Liver (tissue), 8 donors: ENCODE measurements at regions not wholly inside any gene's neighbourhood (a gene's known extent, or its start where the extent isn't known, plus 50 kb on each side); places are given as distances from the start of the nearest gene placed in this dataset.

Source experiments
- DNase-seq: peaks from one replicate; pipeline ENCODE4 v3.0.0-alpha.2; 2017; ENCODE audit warnings: low spot score
- H3K27ac ChIP-seq, 2 donors: one replicate each; pipeline ENCODE4 v1.7.0; 2013; ENCODE audit warnings: inconsistent platforms in 2 of 2, low read length in 2 of 2, control low read depth in 1 of 2, low read depth in 1 of 2, mild to moderate bottlenecking in 1 of 2
- H3K27me3 ChIP-seq, 4 donors: one replicate each; pipeline versions ENCODE4 v1.6.1 to v1.7.0; 2013; ENCODE audit warnings: low read length in 3 of 4, inconsistent platforms in 1 of 4, mild to moderate bottlenecking in 1 of 4, moderate library complexity in 1 of 4; ENCODE audit not compliant: control insufficient read depth in 4 of 4, insufficient read depth in 4 of 4
- H3K36me3 ChIP-seq, 4 donors: one replicate each; pipeline versions ENCODE4 v1.6.1 to v1.7.0; 2013; ENCODE audit warnings: low read length in 3 of 4, mild to moderate bottlenecking in 3 of 4, low read depth in 1 of 4, moderate library complexity in 1 of 4; ENCODE audit not compliant: control insufficient read depth in 4 of 4, insufficient read depth in 3 of 4
- H3K4me1 ChIP-seq, 4 donors: one replicate each; pipeline versions ENCODE4 v1.6.1 to v1.7.0; 2013; ENCODE audit warnings: low read length in 3 of 4, mild to moderate bottlenecking in 3 of 4, moderate library complexity in 1 of 4; ENCODE audit not compliant: control insufficient read depth in 4 of 4, insufficient read depth in 4 of 4
- H3K4me3 ChIP-seq, 3 donors: one replicate each; pipeline versions ENCODE4 v1.6.1 to v1.7.0; 2013; ENCODE audit warnings: low read length in 3 of 3, control low read depth in 1 of 3, low read depth in 1 of 3, mild to moderate bottlenecking in 1 of 3
- H3K9ac ChIP-seq, 2 donors: one replicate each; pipeline ENCODE4 v1.7.0; 2013; ENCODE audit warnings: low read length in 2 of 2, mild to moderate bottlenecking in 2 of 2, moderate library complexity in 2 of 2, control low read depth in 1 of 2, low read depth in 1 of 2
- H3K9me3 ChIP-seq, 4 donors: one replicate each; pipeline versions ENCODE4 v1.6.1 to v1.7.0; 2013; ENCODE audit warnings: low read length in 3 of 4; ENCODE audit not compliant: control insufficient read depth in 4 of 4
- ATF3 ChIP-seq: IDR thresholded peaks from 2 replicates; pipeline ENCODE4 v1.6.1; 2016; ENCODE audit warnings: antibody characterized with exemption
- CTCF ChIP-seq: fragments of 150-350 bp; IDR thresholded peaks from 2 replicates; pipeline ENCODE4 v1.5.1; 2017; ENCODE audit warnings: improper control_type of control experiment, low read depth, low read length; ENCODE audit not compliant: missing input control
- EGR1 ChIP-seq, 2 donors: IDR thresholded peaks; 2 replicates each; pipeline ENCODE4 v1.6.1; 2016 to 2018; ENCODE audit warnings: antibody characterized with exemption in 2 of 2, low read depth in 2 of 2
- FOXA1 ChIP-seq: IDR thresholded peaks from 2 replicates; pipeline ENCODE4 v1.6.1; 2016; ENCODE audit warnings: antibody characterized with exemption
- GABPA ChIP-seq, 2 donors: IDR thresholded peaks in 1 of 2; conservative IDR thresholded peaks in 1 of 2; 2 replicates each; pipeline ENCODE4 v1.6.1; 2016; ENCODE audit warnings: antibody characterized with exemption in 2 of 2, mild to moderate bottlenecking in 1 of 2, moderate library complexity in 1 of 2
- HNF4A ChIP-seq, 2 donors: conservative IDR thresholded peaks; 2 replicates each; pipeline ENCODE4 v1.6.1; 2016; ENCODE audit warnings: antibody characterized with exemption in 2 of 2, mild to moderate bottlenecking in 2 of 2
- HNF4G ChIP-seq: IDR thresholded peaks from 2 replicates; pipeline ENCODE4 v1.6.1; 2016; ENCODE audit warnings: antibody characterized with exemption
- JUND ChIP-seq, 2 donors: IDR thresholded peaks; 2 replicates each; pipeline ENCODE4 v1.6.1; 2016; ENCODE audit warnings: antibody characterized with exemption in 2 of 2
- MAX ChIP-seq: IDR thresholded peaks from 2 replicates; pipeline ENCODE4 v1.6.1; 2016; ENCODE audit warnings: antibody characterized with exemption
- NR2F2 ChIP-seq: IDR thresholded peaks from 2 replicates; pipeline ENCODE4 v1.6.1; 2016; ENCODE audit warnings: antibody characterized with exemption
- RAD21 ChIP-seq, 2 donors: IDR thresholded peaks; 2 replicates each; pipeline ENCODE4 v1.6.1; 2016; ENCODE audit warnings: antibody characterized with exemption in 2 of 2, mild to moderate bottlenecking in 2 of 2
- REST ChIP-seq: IDR thresholded peaks from 2 replicates; pipeline ENCODE4 v1.6.1; 2016; ENCODE audit warnings: antibody characterized with exemption, mild to moderate bottlenecking
- RXRA ChIP-seq, 2 donors: IDR thresholded peaks; 2 replicates each; pipeline ENCODE4 v1.6.1; 2017 to 2018; ENCODE audit warnings: antibody characterized with exemption in 2 of 2, mild to moderate bottlenecking in 1 of 2
- SP1 ChIP-seq: IDR thresholded peaks from 2 replicates; pipeline ENCODE4 v1.6.1; 2018; ENCODE audit warnings: antibody characterized with exemption, mild to moderate bottlenecking
- TAF1 ChIP-seq: conservative IDR thresholded peaks from 2 replicates; pipeline ENCODE4 v1.6.1; 2016; ENCODE audit warnings: antibody characterized with exemption, mild to moderate bottlenecking
- YY1 ChIP-seq: IDR thresholded peaks from 2 replicates; pipeline ENCODE4 v1.6.1; 2016; ENCODE audit warnings: antibody characterized with exemption, mild to moderate bottlenecking
- ZBTB33 ChIP-seq: IDR thresholded peaks from 2 replicates; pipeline ENCODE4 v1.6.1; 2016; ENCODE audit warnings: antibody characterized with exemption
- WGBS: extraction: QIAGEN DNeasy Blood & Tissue Kit; methylation state at CpG from one replicate; pipeline ENCODE4 v1.1.7; 2013; 5-methylcytosine and 5-hydroxymethylcytosine counted together
- donor health status: healthy.
- donor health status: healthy.
- donor health status: healthy.
- donor health status: healthy.
- donor health status: healthy.

- Histone ChIP-seq H3K4me3 (no peak overlapping the region), H3K27me3 (no peaks in the 10 kb centered on the region), H3K4me1 (no peaks in the 10 kb centered on the region), H3K27ac (no peak overlapping the region), H3K9ac (no peak overlapping the region), H3K9me3 (no peaks in the 10 kb centered on the region), H3K36me3 (no peaks in the 10 kb centered on the region)
- TF ChIP-seq YY1, result no peak
- TF ChIP-seq SP1, result no peak
- TF ChIP-seq HNF4G, result no peak
- DNase-seq, result no peak
- 63% methylated on average over 3 of the region's 3 CpGs for WGBS
These were observed 72.2 kb upstream of the SPTLC1 start for GRCh38 chr9:92187390-92187789.

- no peak for TF ChIP-seq EGR1 (IDR thresholded peaks at IDR 0.05; ENCODE audit: low read depth in 2 of 2)
- TF ChIP-seq TAF1, result no peak
- TF ChIP-seq FOXA1, result no peak
- no peak for TF ChIP-seq YY1
- no peak for TF ChIP-seq GABPA (IDR thresholded peaks at IDR 0.05 in 1 of 2, conservative IDR thresholded peaks at IDR 0.05 in 1 of 2)
- no peak for TF ChIP-seq RAD21 (IDR thresholded peaks at IDR 0.05)
- TF ChIP-seq CTCF, result no peak
- TF ChIP-seq ZBTB33, result no peak
- TF ChIP-seq SP1, result no peak
- TF ChIP-seq REST, result no peak
- no peak for TF ChIP-seq RXRA (IDR thresholded peaks at IDR 0.05)
- TF ChIP-seq HNF4A (conservative IDR thresholded peaks at IDR 0.05), result no peak
- TF ChIP-seq ATF3, result no peak
- no peak for TF ChIP-seq JUND (IDR thresholded peaks at IDR 0.05)
- TF ChIP-seq NR2F2, result no peak
- TF ChIP-seq MAX, result no peak
- TF ChIP-seq HNF4G, result no peak
- no peak overlapping the region for H3K9ac ChIP-seq
- no peak overlapping the region for H3K27ac ChIP-seq
- DNase-seq, result no peak
- H3K4me1 ChIP-seq, result no peaks in the 10 kb centered on the region
- H3K4me3 ChIP-seq, result no peak overlapping the region
- peaks cover 0 to 4% (median under 1%) of the 10 kb centered on the region in 4 donors for H3K9me3 ChIP-seq
- H3K36me3 ChIP-seq, result no peaks in the 10 kb centered on the region
- H3K27me3 ChIP-seq, result no peaks in the 10 kb centered on the region
- 75% methylated on average over 7 of the region's 7 CpGs for WGBS
These were observed 71.4 kb upstream of the SPTLC1 start for GRCh38 chr9:92186631-92187030.
